ENCODE measurements at regions not wholly inside any gene's neighbourhood (a gene's known extent, or its start where the extent isn't known, plus 50 kb on each side); places are given as distances from the start of the nearest gene placed in this dataset.

DNA sequence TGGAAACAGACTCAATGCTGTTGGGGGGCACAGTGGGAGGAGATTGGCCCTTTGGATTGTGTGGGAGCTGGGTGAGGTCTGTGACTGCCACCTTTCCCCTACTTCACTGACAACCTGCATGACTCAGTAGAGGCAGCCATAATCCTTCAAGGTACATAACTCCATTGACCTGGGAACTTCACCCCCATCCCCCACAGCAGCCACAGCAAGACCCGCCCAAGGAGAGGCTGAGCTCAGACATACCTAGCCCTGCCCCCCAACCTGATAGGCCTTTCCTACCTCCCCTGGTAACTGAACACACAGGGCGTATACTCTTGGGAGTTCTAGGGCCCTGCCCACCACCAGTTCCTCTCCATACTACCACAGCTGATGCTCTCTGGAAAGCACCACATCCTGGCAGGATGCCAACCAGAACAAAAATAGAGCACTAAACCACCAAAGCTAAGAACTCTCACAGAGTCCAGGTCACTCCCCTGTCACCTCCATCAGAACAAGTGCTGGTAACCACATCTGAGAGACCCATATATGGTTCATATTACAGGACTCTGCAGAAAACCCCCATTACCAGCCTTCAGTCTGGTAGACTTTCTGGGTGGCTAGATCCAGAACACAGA is 703.9 kb downstream of the FSCB start:
- TF ChIP-seq, protein P1, sequence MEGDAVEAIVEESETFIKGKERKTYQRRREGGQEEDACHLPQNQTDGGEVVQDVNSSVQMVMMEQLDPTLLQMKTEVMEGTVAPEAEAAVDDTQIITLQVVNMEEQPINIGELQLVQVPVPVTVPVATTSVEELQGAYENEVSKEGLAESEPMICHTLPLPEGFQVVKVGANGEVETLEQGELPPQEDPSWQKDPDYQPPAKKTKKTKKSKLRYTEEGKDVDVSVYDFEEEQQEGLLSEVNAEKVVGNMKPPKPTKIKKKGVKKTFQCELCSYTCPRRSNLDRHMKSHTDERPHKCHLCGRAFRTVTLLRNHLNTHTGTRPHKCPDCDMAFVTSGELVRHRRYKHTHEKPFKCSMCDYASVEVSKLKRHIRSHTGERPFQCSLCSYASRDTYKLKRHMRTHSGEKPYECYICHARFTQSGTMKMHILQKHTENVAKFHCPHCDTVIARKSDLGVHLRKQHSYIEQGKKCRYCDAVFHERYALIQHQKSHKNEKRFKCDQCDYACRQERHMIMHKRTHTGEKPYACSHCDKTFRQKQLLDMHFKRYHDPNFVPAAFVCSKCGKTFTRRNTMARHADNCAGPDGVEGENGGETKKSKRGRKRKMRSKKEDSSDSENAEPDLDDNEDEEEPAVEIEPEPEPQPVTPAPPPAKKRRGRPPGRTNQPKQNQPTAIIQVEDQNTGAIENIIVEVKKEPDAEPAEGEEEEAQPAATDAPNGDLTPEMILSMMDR (IDR thresholded peaks at IDR 0.05): no peak
- no peak for TF ChIP-seq POLR2A (IDR thresholded peaks at IDR 0.05)
